Stomach (tissue), 4 donors: ENCODE measurements at regions not wholly inside any gene's neighbourhood (a gene's known extent, or its start where the extent isn't known, plus 50 kb on each side); places are given as distances from the start of the nearest gene placed in this dataset.

Experiments used
- EP300 ChIP-seq: sonication (generic); formaldehyde crosslinking; IDR thresholded peaks from one replicate; pipeline ENCODE4 v1.6.1; 2017; ENCODE audit warnings: antibody characterized with exemption
- POLR2A ChIP-seq, 4 donors: fragments of 450-650 bp; IDR thresholded peaks; one replicate each; pipeline ENCODE4 v1.6.1; 2016; ENCODE audit warnings: antibody characterized with exemption in 4 of 4, control low read depth in 2 of 4, mild to moderate bottlenecking in 1 of 4, moderate library complexity in 1 of 4
- POLR2AphosphoS5 ChIP-seq, 3 donors: sonication (generic); formaldehyde crosslinking; IDR thresholded peaks; one replicate each; pipeline ENCODE4 v1.6.1; 2016; ENCODE audit warnings: antibody characterized with exemption in 3 of 3
- TF ChIP-seq, protein P1 (sequence below), 7 experiments: fragments of 450-650 bp in 4 of 7; fragments of 200-600 bp in 3 of 7; sonication (generic) in 3 of 7; IDR thresholded peaks; one replicate each; pipeline ENCODE4 v1.5.1; 2016 to 2019; ENCODE audit warnings: antibody characterized with exemption in 7 of 7, control low read depth in 2 of 7, mild to moderate bottlenecking in 1 of 7

GRCh38 chr5:110321117-110321516, 405.4 kb downstream of the TMEM232 start:
- TF ChIP-seq, protein P1, sequence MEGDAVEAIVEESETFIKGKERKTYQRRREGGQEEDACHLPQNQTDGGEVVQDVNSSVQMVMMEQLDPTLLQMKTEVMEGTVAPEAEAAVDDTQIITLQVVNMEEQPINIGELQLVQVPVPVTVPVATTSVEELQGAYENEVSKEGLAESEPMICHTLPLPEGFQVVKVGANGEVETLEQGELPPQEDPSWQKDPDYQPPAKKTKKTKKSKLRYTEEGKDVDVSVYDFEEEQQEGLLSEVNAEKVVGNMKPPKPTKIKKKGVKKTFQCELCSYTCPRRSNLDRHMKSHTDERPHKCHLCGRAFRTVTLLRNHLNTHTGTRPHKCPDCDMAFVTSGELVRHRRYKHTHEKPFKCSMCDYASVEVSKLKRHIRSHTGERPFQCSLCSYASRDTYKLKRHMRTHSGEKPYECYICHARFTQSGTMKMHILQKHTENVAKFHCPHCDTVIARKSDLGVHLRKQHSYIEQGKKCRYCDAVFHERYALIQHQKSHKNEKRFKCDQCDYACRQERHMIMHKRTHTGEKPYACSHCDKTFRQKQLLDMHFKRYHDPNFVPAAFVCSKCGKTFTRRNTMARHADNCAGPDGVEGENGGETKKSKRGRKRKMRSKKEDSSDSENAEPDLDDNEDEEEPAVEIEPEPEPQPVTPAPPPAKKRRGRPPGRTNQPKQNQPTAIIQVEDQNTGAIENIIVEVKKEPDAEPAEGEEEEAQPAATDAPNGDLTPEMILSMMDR (IDR thresholded peaks at IDR 0.05), result no peak
- TF ChIP-seq POLR2A (IDR thresholded peaks at IDR 0.05), result no peak
- TF ChIP-seq EP300, result no peak
- no peak for TF ChIP-seq POLR2AphosphoS5 (IDR thresholded peaks at IDR 0.05)
